ENCODE measurements at regions not wholly inside any gene's neighbourhood (a gene's known extent, or its start where the extent isn't known, plus 50 kb on each side); places are given as distances from the start of the nearest gene placed in this dataset.

DNA sequence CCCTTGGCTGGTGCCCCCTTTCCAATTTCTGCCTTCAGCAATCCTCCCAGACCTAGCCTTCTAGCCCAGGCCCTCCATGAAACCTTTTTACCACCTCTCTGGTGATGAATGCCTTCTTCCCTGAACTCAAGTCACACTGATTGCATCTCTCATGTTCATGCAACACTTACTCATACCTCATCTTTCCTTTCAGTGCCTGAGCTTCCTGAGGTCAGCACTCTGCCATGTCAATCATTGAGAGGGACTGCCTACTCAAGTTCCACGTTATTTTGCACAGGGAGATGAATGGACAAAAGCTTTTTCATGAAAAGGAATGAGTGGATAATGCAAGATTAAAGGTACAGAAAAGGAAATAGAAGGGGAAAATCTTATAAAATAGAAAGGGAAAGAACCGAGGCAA lies 60.1 kb upstream of the PLEKHG1 start:
- no peak for DNase-seq

DNA sequence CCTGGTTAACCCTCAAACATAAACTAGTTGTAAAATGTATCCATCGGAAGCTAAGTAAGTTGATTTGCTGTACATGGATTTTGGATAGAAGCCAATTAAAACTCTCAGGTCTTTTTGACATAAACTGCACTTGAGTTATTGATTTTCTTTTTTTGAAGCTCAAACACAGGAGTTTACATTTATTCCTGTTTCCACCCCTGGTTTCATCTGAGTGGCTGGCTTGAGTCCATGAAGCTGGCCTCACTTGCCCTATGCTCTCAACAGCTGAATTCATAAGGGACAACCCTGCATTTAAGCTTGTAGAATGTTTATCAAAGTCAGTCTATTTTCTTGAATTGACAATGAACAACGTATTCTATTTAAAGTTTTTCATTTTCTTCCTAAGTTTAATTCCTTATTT lies 58.1 kb upstream of the PLEKHG1 start:
- DNase-seq = no peak

DNA sequence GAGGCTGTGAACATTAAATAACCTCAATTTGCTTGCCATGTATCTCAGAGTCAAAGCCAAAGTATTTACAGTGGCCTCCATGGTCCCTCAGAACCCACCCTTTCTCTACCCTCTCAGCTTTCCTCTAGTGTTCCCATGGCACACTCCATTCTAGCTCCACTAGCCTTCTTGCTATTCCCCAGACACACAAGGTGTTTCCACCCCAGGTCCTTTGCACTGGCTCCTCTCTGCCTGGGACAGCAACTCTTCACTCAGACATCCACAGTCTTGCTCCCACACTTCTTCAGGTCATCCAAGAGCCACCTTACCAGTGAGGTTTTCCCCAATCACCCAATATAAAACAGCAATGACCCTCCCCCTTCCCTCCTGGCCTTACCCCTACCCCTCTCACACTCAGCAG lies 56.5 kb upstream of the PLEKHG1 start:
- DNase-seq = no peak

DNA sequence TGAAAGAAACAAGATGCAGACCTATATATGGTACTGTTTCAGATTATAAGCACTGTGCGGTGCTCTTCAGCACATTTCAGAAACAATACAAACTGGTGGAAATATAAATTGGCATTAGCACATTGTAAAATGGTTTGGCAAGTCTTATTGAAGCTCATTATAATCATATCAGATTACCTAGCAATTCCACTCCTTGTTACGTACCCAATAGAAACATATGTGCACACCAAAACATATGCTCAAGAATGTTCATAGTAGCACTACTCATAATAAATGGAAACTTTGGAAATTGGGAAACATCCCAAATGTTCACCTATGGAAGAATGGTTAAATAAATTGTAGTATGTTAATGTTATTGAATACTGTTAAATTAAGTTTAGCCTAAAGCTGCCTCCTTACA lies 54.9 kb upstream of the PLEKHG1 start:
- no peak for DNase-seq

DNA sequence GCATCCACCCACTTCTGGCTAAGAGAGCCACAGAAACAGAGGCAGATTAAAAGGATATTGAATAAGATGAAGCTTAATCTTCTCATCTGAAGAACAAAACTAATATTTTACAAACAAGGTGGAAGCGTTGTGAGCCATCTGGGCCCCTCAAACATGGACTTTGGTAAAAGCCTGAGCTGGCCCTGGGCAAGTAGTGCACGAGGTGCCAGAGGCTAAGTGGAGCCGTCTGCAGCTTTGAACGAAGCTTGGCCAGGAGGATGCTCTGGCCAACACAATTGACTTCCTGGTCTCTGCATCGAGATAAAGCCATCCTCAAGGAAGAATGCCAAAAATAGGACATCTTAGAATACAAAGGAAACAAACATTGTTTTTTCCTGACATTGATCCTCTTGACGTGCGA lies 53.2 kb upstream of the PLEKHG1 start:
- no peak for DNase-seq

DNA sequence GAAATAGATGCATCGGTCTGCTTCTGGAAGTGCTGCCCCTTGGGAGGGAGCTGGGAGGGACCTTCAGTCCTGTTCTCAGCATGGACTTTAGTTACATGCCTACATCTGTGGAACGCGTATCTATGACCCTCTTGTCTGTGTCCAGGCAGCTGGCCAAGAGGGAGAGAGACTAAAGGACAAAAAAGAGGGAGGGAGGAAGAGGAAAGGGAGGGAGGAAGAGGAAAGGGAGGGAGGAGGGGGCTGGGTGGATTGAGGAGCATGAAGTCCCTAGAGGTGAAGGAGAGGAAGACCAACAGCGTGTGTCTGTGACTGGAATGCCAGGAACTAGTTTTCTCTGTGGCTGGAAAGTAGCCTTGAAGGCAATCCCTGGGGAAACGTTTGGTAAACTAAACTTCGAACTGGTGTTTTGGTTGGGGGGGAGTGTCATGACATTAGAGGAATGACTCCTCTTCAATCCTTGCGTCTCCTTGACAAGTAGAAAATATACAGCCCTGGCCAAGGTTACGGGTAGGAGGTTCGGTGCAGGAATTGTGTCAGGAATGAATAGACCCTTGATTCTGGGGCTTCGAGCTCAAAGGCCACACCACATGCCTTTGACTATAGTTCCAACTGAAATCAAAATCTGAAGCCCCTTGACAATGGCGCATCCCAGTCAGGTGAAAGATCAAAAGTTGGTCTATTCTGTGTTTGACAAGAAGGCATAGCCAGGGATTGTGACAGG lies 52.0 kb upstream of the PLEKHG1 start:
- DNase-seq = no peak

DNA sequence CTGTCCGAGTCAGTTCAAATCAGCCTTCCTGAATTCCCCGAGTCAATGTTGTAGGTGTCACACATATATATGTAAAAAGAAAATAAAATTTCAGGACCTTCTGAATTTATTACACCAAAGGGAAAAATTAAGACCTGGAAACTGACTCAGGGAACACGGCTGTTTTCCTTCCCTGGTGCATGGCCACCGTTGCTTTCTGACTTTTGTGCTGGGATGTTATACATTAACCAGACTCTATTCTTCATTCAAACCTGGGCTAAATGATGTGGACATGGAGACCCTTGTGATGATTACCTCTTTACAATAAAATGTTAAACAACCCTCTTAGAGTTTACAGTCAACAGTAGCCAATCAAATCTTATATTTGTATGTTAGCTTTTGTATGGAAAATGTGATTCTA lies 51.4 kb upstream of the PLEKHG1 start:
- no peak for DNase-seq

DNA sequence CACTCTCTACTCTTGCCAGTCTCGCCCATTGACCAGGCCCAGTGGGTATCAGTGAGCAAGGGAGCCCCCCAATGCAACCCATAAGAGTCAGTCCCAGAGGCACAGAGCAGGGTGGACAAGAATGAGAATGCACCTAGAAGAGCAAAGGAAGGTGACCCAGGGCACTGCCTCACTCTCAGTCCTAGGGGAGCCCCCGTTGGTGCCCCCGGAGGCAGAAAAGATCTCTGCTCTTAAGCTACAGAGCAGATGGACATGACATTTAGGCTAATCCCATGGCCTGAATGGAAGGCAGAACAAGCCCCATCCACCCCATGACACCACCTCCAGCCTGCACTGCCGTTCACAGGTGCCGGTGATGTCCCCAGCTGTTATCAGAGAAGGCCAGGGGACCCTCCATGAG lies 50.7 kb upstream of the PLEKHG1 start:
- DNase-seq = no peak

DNA sequence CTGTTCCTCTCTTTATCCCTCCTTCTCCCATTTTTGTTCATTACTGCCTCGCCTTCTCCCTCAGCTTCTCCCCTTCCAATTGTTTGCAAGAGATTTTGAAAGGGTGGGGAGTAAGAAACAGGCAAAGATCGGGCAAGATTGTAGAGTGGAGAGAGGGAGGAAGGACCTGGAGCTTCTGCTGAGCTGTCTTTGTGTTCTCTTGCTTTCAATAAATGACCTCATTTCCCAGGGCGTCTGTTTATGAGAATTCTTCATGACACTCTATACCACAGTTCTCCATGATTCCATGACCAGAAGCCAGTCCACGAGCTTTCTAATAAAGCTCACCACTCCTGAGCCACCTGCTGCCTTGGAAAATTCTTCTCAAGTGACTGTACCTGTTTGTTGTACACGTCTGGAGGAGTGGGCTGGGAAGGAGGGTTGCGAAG lies 50.0 kb upstream of the PLEKHG1 start:
- no peak for DNase-seq

Data from hematopoietic multipotent progenitor cell treated with erythropoietin and hydrocortisone succinate and interleukin-3 and kit ligand, for 6 days (in vitro differentiated cells).